NK-92 (cell line): ENCODE measurements at regions not wholly inside any gene's neighbourhood (a gene's known extent, or its start where the extent isn't known, plus 50 kb on each side); places are given as distances from the start of the nearest gene placed in this dataset.

Source experiments
- DNase-seq: peaks from one replicate; lab custom pipeline; 2025; ENCODE audit not compliant: unreplicated experiment; lab: John Stamatoyannopoulos, UW

GRCh38 chr3:72347819-72348319 is 500.4 kb downstream of the SHQ1 start:
- DNase-seq, result no peak

- DNase-seq, result no peak
Measured at GRCh38 chr3:72346526-72346926, 501.7 kb downstream of the SHQ1 start.

- no peak for DNase-seq
Measured at GRCh38 chr3:72345980-72346379, 502.3 kb downstream of the SHQ1 start.

- DNase-seq, result no peak
Measured at GRCh38 chr3:72345237-72345878, 502.9 kb downstream of the SHQ1 start.

- DNase-seq, result no peak
Measured at GRCh38 chr3:72344647-72345046, 503.6 kb downstream of the SHQ1 start.

GRCh38 chr3:72344236-72344635 is 504.0 kb downstream of the SHQ1 start:
- DNase-seq, result no peak

- DNase-seq, result no peak
Measured at GRCh38 chr3:72343078-72343477, 505.2 kb downstream of the SHQ1 start.

GRCh38 chr3:72342450-72342849 is 505.8 kb downstream of the SHQ1 start:
- no peak for DNase-seq

GRCh38 chr3:72341920-72342319 is 506.3 kb downstream of the SHQ1 start:
- DNase-seq, result no peak

GRCh38 chr3:72341380-72341770 is 506.9 kb downstream of the SHQ1 start:
- no peak for DNase-seq

GRCh38 chr3:72340476-72341379 is 507.5 kb downstream of the SHQ1 start:
- no peak for DNase-seq

- no peak for DNase-seq
Measured at GRCh38 chr3:72340056-72340455, 508.2 kb downstream of the SHQ1 start.

GRCh38 chr3:72339670-72340030 is 508.6 kb downstream of the SHQ1 start:
- no peak for DNase-seq

- DNase-seq, result no peak
Measured at GRCh38 chr3:72338942-72339669, 509.1 kb downstream of the SHQ1 start.

- no peak for DNase-seq
Measured at GRCh38 chr3:72338082-72338941, 509.9 kb downstream of the SHQ1 start.

GRCh38 chr3:72337480-72337855 is 510.8 kb downstream of the SHQ1 start:
- no peak for DNase-seq

GRCh38 chr3:72336821-72337479 is 511.3 kb downstream of the SHQ1 start:
- no peak for DNase-seq

GRCh38 chr3:72336114-72336651 is 512.1 kb downstream of the SHQ1 start:
- DNase-seq, result no peak

- DNase-seq, result no peak
Measured at GRCh38 chr3:72335458-72336095, 512.7 kb downstream of the SHQ1 start.
